ENCODE measurements at regions not wholly inside any gene's neighbourhood (a gene's known extent, or its start where the extent isn't known, plus 50 kb on each side); places are given as distances from the start of the nearest gene placed in this dataset.

DNA sequence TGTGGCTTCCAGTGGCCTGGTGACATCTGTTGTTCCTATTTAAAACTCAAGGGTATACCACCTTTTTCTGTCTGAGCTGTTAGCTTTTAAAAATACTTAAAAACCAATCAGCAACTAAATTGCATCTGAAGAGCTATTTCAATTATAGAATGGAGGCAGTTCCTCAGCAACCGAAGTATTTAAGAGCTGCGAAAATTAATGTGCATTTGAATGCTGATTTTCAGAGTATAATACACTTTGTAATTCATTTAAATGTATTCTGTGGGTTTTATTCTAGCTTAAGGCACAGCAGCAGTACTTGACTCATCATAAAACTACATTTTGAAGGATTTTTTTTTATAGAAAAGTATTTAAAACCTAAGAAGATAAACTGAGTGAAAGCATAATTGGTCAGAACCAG is 404.9 kb upstream of the PRKCQ start:
- TF ChIP-seq, protein P1, sequence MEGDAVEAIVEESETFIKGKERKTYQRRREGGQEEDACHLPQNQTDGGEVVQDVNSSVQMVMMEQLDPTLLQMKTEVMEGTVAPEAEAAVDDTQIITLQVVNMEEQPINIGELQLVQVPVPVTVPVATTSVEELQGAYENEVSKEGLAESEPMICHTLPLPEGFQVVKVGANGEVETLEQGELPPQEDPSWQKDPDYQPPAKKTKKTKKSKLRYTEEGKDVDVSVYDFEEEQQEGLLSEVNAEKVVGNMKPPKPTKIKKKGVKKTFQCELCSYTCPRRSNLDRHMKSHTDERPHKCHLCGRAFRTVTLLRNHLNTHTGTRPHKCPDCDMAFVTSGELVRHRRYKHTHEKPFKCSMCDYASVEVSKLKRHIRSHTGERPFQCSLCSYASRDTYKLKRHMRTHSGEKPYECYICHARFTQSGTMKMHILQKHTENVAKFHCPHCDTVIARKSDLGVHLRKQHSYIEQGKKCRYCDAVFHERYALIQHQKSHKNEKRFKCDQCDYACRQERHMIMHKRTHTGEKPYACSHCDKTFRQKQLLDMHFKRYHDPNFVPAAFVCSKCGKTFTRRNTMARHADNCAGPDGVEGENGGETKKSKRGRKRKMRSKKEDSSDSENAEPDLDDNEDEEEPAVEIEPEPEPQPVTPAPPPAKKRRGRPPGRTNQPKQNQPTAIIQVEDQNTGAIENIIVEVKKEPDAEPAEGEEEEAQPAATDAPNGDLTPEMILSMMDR (IDR thresholded peaks at IDR 0.05 in 2 of 3, conservative IDR thresholded peaks at IDR 0.05 in 1 of 3; ENCODE audit: borderline replicate concordance in 1 of 3, insufficient read depth in 1 of 3, low read depth in 2 of 3, low read length in 2 of 3) = no peak
- TF ChIP-seq EZH2 (IDR thresholded peaks at IDR 0.05) (no peak), POLR2AphosphoS5 (IDR thresholded peaks at IDR 0.05; ENCODE audit: low read depth, low read length) (no peak), SRF (IDR thresholded peaks at IDR 0.05; ENCODE audit: low read depth) (no peak), SIN3A (IDR thresholded peaks at IDR 0.05; ENCODE audit: low read depth) (no peak), EZH2phosphoT487 (IDR thresholded peaks at IDR 0.05; ENCODE audit: borderline replicate concordance) (no peak)

All from HCT116 (cell line).